Fibroblast of skin of abdomen (primary cell): ENCODE measurements at regions not wholly inside any gene's neighbourhood (a gene's known extent, or its start where the extent isn't known, plus 50 kb on each side); places are given as distances from the start of the nearest gene placed in this dataset.
A peak's percentile ranks its signal among the peaks of the same experiment; 100 is the strongest.

ENCODE experiments used
- DNase-seq: peaks from one replicate; pipeline ENCODE4 v3.0.0-alpha.2; 2013

- no peak for DNase-seq
Measured at GRCh38 chr5:52685971-52686370, 101.7 kb upstream of the ITGA1 start.

- peak; percentile 60 for DNase-seq
Measured at GRCh38 chr5:52690236-52690768, 97.4 kb upstream of the ITGA1 start.

DNA sequence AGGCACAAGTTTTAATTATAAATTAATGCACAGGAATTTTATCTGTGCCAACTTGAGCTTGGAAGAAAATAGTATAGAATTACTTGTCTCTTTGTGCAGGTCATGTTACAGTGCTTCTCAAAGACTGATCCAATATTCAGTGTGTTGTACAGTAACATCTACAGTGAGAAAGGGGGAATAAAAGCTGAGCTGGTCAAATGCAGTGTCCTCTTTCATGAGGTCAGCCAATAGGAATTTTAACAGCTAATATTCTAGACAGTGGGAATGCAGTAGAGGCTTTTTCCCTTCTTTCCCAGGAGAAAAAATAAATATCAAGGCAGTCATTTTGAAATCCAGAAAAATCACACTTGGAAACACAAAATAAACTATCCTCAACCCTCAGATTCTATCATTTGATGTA, 95.7 kb upstream of the ITGA1 start:
- peak; percentile 75 for DNase-seq

- no peak for DNase-seq
Measured at GRCh38 chr5:52692606-52693005, 95.1 kb upstream of the ITGA1 start.

DNA sequence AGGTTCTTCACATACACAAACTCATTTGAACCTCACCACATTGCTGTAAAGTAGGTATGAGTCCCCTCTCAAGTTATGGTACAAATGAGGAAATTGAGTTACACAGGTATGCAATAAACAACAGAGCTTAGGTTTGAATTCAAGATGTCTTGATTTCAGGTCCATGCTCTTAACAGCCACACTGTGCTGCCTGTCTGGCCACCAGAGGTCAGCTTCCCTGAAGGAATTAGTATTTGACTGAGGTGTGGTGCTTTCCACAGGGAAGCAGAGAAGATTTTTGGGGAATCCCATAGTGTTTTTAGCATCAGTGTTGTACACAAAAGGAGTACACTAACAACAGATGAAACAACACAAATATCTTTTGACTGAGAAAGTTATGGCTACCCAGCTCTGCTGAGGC, 94.4 kb upstream of the ITGA1 start:
- peak; percentile 28 for DNase-seq

GRCh38 chr5:52693836-52694235, 93.9 kb upstream of the ITGA1 start:
- no peak for DNase-seq

- DNase-seq: no peak
Measured at GRCh38 chr5:52694648-52695047, 93.1 kb upstream of the ITGA1 start.

- DNase-seq: no peak
Measured at GRCh38 chr5:52702877-52703276, 84.8 kb upstream of the ITGA1 start.

DNA sequence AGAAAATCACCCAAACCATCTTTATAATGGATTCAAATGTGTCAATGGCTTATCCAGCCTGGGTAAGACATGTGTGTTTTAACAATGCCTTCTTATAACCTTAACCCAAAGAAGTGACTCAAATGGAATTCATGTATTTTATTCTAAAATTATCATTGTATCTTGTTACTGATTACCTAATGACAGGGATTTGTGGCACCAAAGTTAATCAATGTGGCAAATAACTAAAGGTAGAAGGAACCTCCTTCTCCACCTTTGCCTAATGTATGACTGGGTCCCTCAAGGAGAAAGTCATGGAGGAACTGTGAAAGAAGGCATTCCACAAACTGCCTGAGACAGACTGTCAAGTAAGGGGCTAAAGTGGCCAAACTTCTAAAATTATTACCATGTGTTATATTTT, 84.4 kb upstream of the ITGA1 start:
- no peak for DNase-seq

DNA sequence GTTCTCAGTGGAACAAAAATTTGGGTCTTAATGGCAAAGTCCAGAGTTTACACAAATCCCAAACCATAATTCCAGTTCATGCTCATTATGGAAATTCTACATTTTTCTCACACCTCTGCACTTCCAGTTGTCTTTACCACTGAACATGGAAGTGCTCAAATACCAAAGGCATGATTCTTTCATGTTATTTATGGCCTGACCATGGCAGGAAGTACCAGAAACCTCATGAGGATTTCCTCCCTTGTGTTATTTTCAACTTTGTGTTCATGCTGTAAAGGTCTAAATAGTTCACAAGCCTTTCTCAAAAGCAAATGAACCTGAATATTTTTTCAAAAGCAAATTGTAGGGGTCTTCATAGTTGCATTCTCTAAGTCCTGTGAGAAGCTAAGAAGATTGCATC, 82.0 kb upstream of the ITGA1 start:
- peak; percentile 67 for DNase-seq

DNA sequence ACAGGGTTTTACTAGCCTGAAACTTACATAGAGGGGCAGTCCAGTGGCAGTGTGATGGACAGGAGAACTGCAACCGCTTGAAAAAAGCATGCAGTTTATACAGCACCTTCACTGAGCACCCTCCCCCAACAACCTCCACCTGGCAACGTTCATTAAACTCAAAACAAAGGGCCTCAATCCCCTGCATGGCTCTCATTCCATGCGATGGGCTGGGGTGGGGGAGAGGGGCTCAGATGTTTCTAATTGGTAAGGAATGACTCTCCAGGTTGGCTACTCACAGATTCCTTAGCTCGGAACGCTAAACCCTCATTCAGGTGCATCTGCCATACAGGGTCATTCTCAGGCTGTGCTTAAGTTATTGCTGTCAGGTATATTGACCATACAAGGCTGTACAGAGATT, 80.9 kb upstream of the ITGA1 start:
- no peak for DNase-seq

GRCh38 chr5:52707616-52708015, 80.1 kb upstream of the ITGA1 start:
- no peak for DNase-seq

GRCh38 chr5:52708463-52708862, 79.3 kb upstream of the ITGA1 start:
- peak; percentile 59 for DNase-seq

DNA sequence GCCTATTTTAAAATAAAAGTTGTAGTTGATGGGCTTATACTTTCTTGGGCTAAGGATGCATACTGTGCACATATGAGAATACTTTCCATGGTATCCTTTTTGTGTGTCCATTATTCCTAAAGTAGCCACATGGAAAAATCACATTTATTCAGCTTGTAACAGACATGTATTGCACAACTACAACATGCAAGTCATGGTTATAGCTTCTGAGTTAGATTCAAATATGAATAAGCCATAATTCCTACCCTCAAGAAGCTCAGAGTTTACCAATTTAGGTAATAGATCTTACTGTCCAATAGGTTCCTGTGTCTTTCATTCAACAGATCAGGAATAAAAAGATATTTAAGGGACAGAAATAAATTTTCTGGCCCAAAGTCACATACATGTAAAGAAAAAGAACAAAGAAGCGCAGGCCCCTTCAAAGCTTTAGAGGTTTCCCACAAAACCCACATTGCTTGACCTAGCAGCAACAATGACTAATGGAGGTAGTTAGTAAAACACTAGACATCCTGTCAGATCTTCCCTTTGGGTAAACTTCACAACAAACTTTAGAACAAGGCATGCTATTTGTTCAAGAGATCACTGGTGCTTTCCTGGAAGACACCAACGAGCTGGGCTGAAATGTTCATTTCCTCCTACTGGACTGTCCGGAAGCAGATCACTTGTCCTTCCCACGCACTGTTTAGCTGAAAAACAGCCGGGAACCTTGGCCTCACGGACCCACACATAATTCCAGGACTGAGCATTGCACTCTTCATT, 78.4 kb upstream of the ITGA1 start:
- DNase-seq: peak; percentile 48

DNA sequence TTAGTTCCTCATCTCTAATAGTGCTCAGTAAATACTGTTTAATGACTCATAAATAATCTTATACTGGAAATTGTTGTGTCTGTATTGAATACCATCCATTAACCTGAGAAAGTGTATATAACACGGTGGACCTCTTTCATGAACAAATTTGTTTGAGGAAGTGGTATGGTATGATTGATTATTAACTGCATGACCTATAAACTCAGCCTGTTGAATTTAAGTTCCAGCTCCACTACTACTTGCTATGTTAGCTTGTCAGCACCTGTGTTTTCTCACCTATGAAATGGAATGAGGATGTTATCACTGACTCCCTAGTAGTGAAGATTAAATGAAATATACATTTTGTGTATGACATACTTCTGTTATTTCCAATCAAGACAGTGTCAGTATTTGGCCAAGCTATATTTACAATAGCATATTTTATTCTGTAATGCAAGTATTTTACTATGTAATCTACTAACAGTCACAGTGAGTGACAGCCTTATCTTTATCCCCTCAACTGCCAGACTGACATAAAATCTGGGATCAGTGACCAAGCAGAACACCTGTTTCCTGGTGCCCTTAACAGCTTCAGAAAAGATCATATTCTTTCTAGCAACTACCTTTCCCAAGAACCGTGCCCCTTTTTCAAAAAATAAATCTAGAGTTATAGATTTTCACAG, 77.3 kb upstream of the ITGA1 start:
- no peak for DNase-seq

DNA sequence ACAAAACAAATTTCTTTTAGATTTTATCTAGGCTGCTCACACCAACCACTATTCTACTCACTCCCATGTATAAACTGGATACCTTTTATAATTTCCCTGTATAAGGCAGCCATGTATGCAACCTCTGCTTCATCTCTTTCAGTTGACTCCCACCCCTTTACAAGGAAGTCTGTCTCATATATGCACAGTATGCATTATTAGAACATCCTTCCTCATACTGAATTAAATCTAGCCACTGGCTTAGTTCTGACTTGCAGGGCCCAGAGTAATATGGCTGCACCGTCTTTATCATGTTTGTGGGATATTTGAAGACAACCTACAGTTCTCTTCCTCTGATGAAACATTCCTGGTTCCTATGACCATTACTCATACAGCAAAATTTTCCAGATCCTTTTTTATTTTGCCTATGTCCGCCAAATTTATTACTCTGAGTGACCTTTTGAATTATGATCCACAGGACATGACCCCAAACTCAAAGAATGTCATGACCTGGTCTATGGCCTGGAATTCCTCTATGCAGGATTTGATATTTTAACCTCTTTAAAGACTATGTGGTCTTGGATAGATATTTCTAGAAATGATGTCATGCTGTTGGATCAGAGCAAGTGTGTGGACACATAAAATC, 76.6 kb upstream of the ITGA1 start:
- DNase-seq: peak; percentile 13

DNA sequence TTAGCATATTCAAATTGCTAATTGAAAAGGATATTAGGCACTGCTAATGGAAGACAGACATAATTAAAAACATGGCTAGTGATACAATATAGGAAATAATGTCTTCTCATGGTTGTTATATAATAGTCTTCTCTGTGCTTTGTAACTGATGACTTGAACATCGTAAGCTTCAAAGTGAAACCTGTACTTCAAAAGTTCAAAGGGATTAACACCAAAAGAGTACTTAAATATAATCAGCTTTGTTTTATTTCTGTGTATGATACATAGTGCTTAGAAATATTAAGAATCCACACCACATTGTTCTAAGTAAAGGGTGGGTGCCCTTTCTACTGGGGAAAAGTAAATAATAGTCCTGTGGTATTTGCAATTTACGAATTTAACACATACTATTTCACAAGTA, 75.4 kb upstream of the ITGA1 start:
- DNase-seq: no peak

GRCh38 chr5:52725065-52725746, 62.5 kb upstream of the ITGA1 start:
- no peak for DNase-seq

- no peak for DNase-seq
Measured at GRCh38 chr5:52725808-52726207, 61.9 kb upstream of the ITGA1 start.

DNA sequence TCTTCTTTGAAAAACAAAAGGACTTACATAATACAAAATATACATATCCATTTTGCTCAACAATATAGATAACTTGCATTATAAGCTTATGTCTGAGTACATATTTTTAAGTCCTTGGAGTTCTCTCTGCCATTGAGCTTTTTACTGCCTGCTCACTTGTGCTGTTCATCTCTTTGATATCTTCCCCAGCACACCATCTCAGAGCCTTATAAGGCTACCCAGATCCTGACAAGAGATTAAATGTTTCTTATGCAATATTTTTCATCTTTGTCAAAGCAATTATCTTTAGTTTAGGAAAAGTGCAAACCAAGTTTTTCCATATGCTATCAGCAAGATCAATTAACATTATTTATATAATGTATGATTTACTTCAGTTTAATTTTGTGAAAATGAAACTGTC, 60.7 kb upstream of the ITGA1 start:
- no peak for DNase-seq

DNA sequence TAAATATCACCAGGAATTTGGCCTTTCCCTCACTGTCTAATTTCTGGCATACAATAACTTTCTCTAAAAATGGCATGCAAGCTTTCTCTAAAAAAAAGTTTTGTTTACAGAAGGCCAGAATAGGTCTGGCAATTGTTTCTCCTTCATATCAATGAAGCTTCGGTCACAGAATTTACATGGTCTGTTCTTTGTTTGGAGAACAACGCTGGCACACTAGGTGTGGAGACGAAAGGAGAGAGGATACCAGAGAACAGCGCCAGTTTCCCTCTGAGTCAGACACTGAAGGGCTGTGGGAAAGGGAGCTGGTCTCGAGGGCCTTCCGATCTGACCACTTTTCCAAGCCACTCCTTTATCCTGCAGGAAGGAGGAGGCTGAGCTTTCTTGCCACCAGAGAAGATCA, 60.1 kb upstream of the ITGA1 start:
- DNase-seq: peak; percentile 47

DNA sequence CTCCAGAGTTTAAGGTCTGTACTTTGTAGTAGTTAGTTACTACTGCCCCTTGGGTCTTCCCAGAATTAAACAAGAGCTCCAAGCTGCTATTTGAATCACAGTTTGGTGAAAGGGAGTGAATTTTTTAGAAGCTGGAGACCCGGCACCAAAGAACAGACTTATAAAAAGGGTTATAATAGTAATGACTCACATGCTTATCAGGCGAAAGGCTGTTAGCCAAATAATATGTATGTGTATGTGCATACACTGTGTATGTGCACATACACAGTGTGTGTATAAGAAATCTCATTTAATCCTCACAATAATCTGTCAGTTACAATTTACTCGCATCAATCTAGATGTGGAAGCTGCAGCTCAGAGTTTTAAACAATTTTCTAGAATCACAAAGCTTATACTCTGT, 59.5 kb upstream of the ITGA1 start:
- no peak for DNase-seq

- no peak for DNase-seq
Measured at GRCh38 chr5:52728686-52729085, 59.0 kb upstream of the ITGA1 start.
